ENCODE measurements at regions not wholly inside any gene's neighbourhood (a gene's known extent, or its start where the extent isn't known, plus 50 kb on each side); places are given as distances from the start of the nearest gene placed in this dataset.
"Not testable (repeated sequence)": the region's sequence is repeated elsewhere in the genome, so short reads cannot be mapped to it uniquely, and the experiment has no call there.

DNA sequence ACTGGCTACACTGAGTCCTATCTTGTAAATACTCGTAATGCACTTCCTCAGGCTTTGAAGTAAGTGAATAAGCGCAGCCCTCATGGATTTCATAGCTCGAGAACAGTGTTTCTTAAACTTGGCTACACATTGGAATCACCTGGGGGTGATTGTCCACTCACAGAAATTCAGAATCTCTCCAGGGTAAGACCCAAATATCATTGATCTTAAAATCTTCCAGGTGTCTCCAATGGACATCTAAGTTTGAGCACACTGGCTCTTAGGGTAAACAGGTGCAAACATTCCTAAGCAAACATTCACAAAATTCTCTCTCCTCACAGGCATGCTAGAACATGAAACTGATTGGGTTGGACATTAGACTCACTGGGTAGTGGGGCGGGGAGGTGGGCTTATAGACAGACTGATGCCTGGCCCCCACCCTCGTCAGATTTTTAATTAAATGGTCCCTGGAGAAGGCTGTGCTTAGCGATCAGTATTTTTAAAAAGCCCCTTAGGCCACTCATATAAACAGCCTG lies 279.7 kb upstream of the TBL1XR1 start:
- DNase-seq (ENCODE audit: low spot score), result no peak

DNA sequence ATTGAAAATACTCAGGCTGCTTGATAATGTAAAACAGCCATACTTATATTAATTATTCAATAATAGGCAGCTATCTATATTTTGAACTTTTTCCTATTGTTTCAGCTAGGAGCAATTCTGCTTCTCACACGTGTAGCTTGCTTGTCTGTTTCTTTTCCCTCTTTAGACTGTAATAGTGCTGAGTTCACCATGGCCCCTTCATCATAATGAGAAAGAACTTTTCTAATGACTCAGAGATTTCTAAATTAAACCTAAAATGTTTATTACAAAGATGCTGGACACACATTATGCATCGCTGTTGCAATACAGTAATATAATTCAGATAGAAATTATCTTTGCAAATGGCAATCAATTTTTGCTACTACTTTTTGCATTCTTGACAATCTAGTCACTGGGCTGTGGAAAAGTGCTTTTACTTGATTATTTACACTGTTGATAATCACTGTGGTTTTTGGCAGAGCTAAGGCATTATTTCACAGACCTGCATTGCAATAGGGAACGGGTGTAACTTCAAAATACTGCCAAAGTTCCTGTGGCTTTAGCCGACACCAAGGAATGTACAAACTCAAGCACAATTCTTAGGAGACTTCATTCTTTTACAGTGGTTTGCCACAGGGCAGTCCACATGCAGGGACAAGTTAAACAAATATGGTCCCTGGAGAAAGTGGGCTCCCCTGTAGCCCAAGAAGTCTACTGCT lies 281.0 kb upstream of the TBL1XR1 start:
- DNase-seq (ENCODE audit: low spot score), result no peak

DNA sequence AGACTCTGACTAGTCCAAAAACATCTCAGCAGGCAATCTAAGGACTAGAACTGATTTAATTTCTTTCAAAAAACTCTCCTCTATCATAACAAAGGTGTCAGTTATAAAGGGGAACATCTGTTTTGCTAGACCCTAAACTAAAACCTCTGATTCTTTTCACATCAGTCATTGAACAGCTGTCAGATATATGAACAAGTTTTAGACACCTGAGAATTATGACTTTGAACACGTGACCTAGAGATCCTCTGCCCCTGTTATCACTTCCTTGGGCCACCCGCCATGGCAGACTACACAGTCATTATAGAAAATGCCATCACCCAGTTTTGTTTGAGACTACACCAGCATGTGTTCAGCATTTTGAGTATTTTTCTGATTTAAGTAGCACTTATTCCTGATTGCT lies 282.3 kb upstream of the TBL1XR1 start:
- DNase-seq (ENCODE audit: low spot score), result no peak

DNA sequence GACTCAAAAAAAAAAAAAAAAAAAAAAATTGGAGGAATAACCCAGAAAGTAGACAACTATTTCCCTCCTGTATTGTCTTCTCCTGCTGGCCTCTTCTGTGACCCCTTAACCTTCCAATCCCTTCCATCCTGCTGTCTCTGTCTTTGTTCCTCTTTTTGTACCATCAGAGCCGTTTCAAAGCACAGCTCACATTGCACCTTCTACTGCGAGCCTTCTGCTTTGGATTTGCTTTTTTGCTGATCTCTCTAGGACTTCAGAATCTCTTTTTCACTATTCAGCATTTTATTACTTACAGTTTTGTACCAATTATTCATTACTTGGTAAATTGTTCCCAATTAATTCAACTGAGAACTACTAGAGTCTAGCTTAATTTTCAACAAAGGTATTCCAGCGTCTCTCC lies 284.0 kb upstream of the TBL1XR1 start:
- no peak for DNase-seq (ENCODE audit: low spot score)

DNA sequence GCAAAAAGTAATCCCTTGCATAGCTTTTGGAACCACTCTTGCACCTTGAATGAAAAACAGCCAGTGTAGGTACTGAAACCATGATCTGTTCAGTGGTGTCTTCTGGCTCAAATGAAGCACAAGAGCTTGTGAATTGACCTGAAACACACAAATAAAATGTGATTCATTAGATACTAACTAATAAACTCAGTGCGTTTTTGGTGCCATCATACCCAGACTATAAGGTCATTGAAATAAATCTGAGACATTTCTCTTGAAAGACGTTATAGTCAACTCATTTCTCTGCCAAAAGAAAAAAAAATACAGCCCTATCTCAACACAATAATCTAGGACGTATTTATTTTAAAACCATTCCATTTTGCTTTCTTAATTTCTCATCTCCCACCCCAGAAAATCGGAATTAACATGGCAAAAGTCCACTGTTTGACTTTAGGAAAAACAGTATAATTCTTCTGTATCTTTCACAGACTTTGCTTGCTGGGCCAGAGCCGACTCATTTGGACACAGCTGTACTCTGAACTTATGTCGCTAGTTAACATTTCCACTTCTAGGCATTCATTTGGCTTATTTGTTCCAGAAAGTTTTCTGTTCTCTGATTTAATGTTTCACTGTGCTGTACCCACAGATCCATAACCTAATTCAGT lies 284.9 kb upstream of the TBL1XR1 start:
- no peak for DNase-seq (ENCODE audit: low spot score)

DNA sequence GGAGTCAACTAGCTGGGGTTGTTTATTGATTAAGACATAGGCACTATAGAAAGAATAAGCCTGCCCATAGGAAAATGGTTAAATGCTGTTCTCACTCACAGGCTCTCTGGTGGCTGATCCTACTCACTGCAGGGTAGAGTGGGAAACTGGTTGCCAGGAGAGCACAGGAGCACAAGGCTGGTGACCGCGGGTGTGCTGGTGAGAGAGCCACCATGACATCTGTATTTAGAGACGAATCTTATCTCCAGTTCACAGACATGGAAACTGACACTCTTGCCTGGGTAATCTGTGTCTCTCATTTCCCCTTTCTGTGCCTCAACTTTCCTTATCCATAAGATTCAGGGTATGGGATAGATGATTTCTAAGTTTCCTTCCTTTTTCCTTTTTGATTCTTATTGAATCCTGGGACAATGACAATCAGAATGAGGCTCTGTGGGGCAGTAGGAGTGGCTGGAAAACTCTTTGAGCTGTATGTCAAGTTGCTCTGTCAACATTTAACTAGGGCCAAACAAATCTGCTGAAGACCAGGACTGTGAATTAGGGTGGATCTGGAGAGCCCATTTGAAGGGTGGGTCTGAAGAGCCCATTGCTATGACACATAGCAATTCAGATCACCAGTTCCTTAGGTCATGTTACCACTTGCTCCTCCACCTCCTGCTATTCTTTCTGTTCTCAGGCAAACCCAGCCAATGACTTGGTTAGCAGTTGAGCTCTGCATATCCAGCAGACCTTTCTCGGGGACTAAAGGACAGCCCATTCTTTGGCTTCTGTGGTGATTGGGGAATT lies 286.1 kb upstream of the TBL1XR1 start:
- peak; percentile 19 for DNase-seq (ENCODE audit: low spot score)

DNA sequence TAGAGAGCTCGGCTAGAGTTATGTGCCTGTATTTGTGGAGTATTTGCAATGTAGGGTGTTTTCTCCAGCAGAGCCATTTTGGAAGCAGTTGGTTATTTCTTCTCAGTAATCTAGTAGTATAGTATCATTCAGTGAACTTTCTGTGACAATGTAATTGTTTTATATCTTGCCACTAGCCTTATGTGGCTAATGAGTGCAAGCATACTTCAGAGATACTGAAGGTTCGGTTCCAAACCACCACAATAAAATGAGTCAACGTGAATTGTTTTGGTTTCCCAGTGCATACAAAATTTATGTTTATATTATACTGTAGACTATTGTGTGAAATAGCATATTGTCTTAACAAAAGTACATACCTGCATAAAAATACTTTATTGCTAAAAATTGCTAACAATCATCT lies 286.9 kb upstream of the TBL1XR1 start:
- DNase-seq (ENCODE audit: low spot score), result no peak

DNA sequence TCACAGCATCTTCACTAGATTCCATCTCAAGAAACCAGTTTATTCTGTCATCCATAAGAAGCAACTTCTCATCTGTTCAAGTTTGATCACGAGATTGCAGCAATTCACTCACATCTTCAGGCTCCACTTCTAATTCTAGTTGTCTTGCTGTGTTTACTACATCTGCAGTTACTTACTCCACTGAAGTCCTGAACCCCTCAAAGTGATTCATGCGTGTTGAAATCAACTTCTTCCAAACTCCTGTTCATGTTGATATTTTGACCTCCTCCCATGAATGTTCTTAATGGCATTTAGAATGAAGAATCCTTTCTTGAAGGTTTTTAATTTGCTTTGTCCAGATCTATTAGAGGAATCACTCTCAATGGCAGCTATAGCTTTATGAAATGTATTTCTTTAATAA lies 287.6 kb upstream of the TBL1XR1 start:
- no peak for DNase-seq (ENCODE audit: low spot score)

DNA sequence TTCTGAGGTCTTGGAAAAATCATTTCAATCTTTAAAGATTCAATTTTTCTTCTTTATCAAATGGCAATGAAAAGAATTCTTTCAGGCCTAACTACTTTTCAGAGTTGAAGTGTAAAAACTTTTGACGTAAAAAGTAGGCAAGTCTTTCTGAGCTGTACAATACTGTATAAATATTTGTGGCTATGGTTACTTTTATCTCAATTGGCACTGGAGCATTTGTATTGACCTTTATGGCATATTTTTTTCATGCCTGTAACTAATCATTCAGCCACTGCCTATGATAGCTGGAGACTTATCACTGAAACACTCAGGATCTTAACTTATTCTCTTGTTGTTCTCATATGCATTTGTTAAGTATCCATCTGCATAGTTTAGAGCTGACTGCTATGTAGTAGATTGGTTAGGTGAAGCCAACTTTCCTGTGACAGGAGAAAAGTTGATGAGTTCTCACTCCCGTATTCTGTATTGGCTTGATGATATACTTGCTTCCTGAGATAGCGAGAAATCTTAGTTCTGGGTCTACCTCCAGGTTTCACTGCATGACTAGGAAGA lies 290.4 kb upstream of the TBL1XR1 start:
- no peak for DNase-seq (ENCODE audit: low spot score)

DNA sequence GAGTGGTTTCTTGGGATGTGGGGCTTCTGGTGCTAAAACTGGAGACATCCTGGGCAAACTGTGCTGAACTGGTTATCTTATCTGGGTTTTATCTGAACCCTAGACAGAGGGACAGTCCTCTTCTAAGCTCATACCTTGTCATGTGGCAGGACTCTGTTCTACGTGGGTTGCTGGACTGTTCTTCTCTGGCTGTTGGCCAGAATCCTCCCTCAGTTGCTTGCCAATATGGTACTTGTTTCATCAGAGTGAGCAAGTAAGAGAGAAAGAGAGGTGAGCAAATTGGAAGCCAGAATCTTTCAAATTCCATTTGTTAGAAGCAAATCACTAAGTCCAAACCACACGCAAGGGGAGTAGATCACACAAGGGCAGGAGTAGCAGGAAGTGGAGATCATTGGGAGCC lies 291.5 kb upstream of the TBL1XR1 start:
- DNase-seq (ENCODE audit: low spot score), result no peak

DNA sequence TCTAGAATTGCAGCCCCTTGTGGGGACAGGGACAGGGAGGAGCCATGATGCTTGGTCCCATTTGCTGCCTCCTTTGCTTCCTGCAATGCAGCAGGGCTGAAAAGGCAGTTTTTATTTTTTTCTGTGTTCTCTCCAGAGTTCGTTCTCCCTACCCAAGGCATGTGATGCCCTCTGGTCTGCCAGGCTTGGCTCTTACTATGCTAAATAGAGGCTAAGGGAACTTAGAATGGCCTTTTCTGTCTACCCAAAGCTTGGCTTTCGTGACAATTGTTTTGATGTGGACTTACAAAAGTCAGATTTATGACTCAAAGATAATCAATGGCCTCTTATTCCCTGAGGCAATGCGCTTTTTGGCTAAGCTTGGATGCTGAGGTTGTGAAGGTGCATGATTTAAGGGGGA lies 293.3 kb upstream of the TBL1XR1 start:
- no peak for DNase-seq (ENCODE audit: low spot score)

DNA sequence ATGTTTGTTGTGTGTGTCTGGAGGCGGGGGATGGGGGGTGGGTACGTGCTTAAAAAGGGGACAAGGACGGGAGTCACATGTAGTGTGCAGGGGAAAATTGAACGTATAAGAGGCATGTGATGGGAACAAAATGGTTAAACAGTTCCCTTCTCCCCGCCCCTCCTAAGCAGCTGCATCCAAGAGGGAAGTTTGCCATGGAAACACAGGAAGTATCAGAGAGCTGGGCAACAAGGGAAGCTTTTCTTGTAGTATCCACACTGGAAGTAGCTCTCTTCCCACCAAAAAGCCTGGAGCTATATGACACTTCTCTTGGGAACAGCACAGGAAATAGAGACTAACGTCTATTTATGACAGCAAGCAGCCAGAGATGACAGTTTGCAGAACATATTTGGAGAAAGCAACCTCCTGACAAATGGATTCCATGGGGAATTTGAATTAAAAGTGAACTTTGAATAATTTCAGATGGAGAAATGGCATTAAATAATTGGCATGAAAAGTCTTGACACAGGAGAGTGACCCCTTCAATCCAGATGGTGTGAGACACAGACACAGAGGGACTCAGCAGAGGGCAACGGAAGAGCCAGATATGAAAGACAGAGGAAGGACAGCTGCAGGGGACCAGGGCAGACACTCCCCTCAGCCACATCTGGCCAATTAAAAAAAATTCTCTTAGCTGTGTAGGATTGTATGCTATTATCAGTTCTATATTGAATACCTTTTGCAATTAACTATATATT lies 294.2 kb upstream of the TBL1XR1 start:
- no peak for DNase-seq (ENCODE audit: low spot score)

DNA sequence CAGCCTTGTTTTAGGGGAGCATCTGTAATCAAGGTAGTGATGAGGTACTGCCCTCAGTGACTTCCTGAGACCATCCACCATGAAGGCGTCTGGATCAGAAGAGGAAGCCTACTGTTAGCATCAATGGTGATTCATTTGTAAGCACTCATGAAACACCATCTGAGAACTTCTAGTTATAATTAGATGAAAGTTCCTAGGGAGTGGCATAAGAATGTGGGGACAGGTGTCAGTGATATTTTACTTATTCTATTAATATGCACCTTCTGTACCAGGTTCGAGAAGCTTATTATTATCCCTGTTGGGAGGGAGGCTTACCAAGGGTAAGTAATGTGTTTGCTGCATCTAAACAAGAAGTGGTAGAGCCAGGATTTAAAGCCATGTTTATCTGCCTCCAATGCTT lies 295.8 kb upstream of the TBL1XR1 start:
- DNase-seq (ENCODE audit: low spot score), result no peak

DNA sequence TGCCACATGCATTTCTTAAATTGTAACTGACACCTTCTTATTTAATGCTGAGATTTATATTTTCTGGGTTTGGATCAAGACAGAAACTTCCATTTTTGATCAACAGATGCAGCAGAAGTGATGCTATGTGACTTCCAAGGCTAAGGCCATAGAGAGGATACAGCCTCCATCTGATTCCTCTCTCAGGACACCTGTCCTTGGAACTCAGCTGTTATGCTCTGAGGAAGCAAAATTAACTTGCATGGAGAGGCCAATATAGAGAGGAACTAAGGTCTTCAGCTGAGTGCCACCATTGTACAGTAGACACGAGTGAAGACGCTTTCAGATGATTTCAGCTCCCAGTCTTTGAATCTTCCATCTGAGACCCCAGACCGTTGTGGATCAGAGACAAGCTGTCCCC lies 296.9 kb upstream of the TBL1XR1 start:
- no peak for DNase-seq (ENCODE audit: low spot score)

DNA sequence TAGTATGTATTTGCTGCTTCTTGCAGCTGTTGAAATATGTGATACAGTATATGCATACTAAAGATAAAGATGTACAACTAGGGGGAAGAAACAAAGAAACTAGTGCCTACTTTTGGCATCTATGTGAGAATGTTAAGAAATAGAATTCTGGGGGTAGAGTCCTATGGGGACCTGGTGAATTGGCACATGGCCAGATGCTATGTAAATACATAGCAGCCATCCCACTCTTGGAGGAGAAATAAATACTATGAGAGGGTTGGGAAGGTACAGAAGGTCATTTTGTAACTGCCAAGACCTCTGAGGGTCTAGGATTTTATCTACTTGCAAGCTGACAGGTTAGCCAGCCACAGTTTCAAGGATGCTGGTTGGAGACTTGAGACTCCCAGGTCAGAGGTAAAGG lies 298.3 kb upstream of the TBL1XR1 start:
- no peak for DNase-seq (ENCODE audit: low spot score)

DNA sequence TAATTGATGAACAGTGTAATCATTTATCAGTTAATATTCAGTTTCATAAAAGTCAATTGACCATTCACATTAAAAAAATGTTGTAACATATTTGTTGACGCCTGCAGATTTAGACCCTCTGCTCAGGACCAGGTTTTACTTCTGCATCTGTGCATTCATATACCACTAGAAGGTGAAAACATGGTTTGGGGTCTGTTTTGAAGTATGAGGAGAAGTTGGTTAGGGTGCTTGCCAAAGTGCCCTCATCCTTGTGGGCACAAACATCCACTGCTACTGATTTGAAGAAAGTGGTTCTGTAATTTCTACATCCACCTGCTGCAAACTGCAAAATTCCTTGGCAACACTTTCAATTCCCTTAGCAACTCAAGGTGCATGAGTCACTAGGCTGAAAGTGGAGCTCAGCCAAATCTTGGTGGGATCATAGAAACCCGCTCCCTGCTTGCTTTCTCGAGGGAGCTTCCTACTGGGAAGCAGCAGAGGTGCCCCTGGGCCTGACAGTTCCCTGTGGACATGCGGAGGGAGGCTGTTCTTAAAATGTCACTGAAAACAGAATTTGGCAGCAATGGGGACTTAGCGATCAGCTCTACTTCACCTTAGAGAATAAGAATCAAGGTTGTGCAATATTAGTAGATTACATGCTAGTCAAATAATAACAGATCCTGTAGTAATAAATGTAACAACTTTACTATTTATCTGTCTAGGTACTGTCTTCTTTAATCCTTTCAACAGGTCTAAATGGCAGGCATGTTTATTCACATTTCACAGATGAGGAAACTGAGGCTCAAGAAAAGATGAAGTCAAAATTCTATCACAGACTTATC lies 301.0 kb upstream of the TBL1XR1 start:
- no peak for DNase-seq (ENCODE audit: low spot score)

DNA sequence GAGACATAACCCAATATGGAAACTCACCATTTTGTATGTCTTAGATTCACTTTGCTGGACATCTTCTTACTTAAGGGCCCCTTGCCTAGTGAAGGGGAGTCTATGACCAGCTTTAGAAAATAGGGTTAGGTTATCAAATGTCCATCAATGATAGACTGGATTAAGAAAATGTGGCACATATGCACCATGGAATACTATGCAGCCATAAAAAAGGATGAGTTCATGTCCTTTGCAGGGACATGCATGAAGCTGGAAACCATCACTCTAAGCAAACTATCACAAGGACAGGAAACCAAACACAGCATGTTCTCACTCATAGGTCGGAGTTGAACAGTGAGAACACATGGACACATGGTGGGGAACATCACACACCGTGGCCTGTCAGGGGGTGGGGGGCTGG lies 301.8 kb upstream of the TBL1XR1 start:
- not testable (repeated sequence) for DNase-seq (ENCODE audit: low spot score)

DNA sequence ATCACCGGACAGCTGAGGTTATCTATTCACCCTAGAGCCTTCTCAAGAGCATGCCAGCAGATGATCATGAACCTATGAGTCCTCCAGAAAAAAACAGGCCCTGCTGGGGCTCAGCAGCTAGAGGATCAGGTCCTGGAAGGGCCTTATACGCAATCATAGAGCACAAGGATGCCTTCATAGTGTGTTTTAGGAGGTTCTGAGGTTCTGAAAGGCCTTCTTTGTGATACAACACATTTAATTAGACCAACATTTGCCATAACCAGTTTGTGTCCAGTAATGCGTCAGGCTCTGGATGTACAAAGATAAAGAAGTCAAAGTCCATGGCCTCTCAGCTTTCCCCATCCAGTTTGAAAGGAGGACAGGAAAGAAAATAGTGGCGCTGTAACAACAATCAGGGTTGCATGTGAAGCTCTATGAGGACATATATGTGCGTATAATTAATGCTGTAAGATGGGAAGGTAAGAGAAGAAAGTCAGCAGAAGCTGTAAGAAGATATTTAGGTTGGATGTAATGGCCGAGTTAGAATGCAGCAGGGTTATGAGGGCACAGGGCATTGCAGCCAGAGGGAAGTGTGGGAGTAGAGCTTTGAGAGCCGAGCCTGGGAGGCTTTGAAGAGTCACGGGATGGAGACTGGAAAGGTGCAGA lies 302.6 kb upstream of the TBL1XR1 start:
- DNase-seq (ENCODE audit: low spot score), result no peak

DNA sequence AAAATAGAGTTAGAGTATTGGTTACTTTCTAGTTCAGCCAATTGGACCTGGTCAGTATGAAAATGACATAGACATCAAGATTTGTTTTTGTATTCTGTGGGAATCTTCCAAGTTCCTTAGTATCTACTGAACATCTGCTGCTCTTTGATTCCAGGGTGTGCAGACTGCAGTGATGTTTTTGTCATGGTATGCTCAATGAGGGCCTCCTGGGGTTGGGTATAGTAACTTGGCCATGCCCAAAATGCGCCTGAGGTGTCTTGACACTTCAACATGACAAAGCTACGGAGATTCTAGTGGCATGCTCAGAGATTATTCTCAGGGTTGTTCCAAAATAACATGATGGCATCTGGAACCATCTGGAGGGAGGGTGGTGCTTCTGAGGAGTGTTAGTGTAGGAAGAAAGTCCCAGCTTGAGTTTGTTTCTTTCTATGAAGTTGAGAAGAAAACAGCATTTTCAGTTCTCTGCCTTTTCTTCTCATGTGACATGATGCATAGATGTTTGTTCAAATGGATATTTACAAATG lies 313.5 kb upstream of the TBL1XR1 start:
- no peak for DNase-seq (ENCODE audit: low spot score)

Measured in cerebellar cortex (tissue), 1 donor.